Activated CD4-positive, alpha-beta T cell treated with anti-CD3 and anti-CD28 coated beads, Interleukin-2, amount 50 U/mL, for 24 hours (primary cell): ENCODE measurements at regions not wholly inside any gene's neighbourhood (a gene's known extent, or its start where the extent isn't known, plus 50 kb on each side); places are given as distances from the start of the nearest gene placed in this dataset.
"Not testable (repeated sequence)": the region's sequence is repeated elsewhere in the genome, so short reads cannot be mapped to it uniquely, and the experiment has no call there.

ENCODE experiments used
- DNase-seq, 2 donors: peaks; one replicate each; pipeline ENCODE4 v3.0.0-alpha.2; 2020; ENCODE audit warnings: low read depth in 1 of 2, low spot score in 1 of 2

- no peak for DNase-seq
Observed at GRCh38 chr1:4062560-4062959, 162.5 kb upstream of the C1orf174 start.

DNA sequence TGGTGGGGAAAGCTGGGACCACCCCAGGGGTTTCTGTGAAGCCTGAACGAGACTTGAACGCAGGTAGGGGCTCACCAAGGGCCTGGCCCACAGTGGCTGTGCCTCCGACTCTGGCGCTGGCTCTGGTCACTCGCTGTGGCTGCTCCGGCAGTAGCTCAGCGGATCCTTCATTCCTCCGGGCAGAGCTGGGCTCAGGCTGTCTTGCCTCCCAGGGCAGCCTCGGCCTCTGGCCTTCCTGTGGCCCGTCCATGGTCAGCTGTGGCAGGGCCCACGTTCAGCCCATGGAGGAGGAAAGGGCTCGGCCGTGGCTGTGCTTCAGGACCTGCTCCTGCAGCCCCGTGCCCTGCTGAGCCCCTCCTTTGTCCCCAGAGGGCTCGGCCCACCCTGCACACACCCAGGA lies 162.9 kb upstream of the C1orf174 start:
- DNase-seq = no peak

DNA sequence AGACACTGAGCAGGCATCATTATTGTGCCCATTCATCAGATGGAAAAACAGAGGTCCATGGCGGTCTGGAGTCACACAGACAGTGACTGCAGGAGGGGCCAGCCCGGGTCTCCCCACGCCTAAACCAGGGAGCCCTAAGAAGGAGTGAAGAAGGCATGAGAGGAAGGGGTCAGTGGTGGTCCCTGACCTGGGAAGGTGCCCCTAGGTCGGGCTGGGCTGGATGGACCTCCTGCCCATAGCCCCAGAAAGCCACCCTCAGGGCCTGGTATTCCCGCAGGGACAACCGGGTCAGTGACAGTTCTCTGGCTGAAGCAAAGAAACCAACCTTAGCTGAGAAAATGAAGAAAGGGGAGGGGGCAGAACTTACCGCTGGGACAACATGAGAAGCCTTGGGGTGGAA lies 163.4 kb upstream of the C1orf174 start:
- no peak for DNase-seq

GRCh38 chr1:4064150-4064889 lies 164.2 kb upstream of the C1orf174 start:
- no peak for DNase-seq

- no peak for DNase-seq
Observed at GRCh38 chr1:4066860-4067599, 167.0 kb upstream of the C1orf174 start.

DNA sequence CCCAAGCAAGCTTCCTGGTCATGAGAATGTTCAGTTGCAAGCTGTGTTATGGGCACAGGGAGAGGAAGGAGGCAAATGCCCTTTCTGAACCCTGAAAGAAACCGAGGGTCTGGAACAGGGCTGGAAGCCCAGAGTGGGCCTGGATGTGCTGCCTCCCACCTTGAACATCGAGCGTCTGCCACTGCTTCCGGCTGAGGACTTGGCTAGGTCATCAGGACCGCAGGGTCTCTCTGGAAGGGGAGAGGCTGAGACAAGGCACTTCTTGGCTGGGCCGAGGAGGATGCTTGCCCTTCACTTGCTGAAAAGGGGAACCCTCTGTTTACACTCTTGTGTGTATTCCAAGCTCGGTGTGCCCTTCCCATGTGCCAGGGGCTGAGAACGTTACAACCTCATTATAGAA lies 168.0 kb upstream of the C1orf174 start:
- DNase-seq = no peak

DNA sequence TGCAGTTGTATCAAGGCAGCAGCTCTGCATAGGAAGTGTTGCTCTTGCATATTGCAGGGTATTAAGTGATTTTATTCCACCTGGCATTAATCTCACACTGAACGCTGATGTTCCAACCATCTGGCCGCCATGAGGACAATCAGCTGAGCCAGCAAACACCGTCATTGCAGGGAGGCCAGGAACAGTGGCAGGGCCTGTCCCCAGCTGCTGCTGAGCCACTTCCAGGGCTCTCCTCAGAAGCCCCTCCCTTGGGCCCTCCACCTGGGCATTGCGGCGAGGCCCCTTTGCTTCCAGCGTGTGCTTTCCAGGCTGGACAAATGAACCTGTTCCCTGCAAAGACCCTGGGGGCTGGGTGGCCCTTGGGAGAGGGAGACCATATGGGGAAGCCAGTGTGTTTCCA lies 171.6 kb upstream of the C1orf174 start:
- DNase-seq = no peak

DNA sequence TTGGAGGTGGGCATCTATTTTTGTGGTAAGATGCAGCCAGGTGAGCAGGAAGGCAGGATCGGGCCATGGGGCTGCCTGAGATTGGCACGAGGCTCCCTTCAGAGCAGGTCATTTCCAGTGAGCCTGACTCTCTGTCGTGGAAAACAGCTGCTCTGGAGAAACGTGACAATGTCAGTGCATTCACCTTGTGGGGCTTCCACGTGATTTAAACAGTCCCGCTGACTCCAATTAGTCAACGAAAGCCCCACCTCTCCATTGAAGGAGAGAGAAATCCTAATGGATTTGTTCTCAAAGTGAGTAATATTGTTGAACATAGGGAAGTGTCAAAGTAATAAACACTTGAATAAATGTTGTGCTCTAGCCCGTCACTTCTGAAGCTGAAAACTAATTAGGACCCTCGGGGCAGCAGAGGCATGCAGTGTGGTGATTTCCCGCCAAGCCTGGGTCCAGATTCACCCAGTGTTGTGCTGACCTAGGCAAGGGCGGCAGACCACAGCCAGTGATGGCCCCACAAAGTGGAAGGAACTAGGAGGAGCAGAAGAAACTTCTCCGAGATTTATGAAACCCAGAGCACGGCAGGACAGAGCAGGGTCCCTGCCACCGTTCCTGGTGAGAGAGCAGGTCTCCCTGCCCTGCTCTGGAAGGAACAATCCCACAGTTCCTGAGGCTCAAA lies 172.5 kb upstream of the C1orf174 start:
- no peak for DNase-seq

GRCh38 chr1:4075436-4076225 lies 175.6 kb upstream of the C1orf174 start:
- DNase-seq = no peak

- DNase-seq = no peak
Observed at GRCh38 chr1:4076346-4076745, 176.3 kb upstream of the C1orf174 start.

DNA sequence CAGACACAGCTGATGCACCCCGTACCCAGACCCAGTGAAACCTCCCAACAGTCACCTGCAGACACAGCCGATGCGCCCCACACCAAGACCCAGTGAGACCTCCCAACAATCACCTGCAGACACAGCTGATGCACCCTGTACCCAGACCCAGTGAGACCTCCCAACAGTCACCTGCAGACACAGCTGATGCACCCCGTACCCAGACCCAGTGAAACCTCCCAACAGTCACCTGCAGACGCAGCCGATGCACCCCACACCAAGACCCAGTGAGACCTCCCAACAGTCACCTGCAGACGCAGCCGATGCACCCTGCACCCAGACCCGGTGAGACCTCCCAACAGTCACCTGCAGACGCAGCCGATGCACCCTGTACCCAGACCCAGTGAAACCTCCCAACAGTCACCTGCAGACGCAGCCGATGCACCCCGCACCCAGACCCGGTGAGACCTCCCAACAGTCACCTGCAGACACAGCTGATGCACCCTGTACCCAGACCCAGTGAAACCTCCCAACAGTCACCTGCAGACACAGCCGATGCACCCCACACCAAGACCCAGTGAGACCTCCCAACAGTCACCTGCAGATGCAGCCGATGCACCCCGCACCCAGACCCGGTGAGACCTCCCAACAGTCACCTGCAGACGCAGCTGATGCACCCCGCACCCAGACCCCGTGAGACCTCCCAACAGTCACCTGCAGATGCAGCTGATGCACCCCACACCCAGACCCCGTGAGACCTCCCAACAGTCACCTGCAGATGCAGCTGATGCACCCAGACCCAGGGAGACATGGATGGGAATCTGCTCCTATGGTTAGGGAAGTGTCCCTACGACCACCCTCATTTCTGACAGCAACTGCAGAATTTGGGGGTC lies 178.3 kb upstream of the C1orf174 start:
- not testable (repeated sequence) for DNase-seq

GRCh38 chr1:4079815-4080214 lies 179.7 kb upstream of the C1orf174 start:
- no peak for DNase-seq

DNA sequence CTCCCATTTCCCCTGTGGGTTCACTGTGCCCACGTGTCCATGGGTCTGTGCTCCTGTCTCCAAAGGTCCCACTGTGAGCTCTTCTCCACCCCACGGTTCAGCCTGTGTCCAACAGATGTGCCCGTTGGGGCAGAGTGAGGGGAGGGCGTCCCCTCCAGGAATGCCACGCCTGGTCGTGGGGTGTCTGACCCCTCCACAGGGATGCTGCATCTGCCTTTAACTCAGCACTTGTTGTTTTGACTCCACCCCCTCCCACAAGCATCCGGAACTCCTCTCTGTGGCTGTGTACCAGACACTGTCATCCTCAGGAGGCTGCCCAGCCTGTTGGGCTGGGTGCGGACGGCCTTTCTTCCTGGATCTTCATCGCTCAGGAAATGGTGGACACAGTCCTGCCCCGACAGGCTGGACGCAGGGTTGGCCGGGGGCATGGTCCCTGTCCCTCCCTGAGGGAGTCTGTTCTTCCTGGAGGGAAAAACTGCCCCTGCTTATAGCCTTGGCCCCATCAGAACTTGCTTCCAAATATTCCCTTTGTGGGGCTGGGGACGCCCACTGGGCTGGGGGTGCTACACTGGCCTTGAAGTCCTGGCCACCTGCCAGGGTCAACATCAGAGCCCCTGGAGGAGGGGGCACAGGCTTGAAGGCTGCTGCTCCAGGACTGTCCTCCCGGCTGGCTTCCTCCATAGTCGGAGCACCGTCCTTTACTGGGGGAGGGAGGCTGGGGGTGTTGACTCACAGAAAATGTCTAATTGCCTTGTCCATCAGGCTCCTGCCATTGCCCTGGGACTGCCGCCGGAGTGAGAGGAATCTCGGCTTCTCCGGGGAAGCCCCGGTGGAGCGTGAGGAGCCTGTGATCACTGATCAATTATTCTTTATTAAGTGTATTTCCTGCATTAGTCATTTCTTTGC lies 182.0 kb upstream of the C1orf174 start:
- DNase-seq = no peak

- no peak for DNase-seq
Observed at GRCh38 chr1:4083231-4084047, 183.4 kb upstream of the C1orf174 start.

GRCh38 chr1:4084048-4084431 lies 184.0 kb upstream of the C1orf174 start:
- no peak for DNase-seq

DNA sequence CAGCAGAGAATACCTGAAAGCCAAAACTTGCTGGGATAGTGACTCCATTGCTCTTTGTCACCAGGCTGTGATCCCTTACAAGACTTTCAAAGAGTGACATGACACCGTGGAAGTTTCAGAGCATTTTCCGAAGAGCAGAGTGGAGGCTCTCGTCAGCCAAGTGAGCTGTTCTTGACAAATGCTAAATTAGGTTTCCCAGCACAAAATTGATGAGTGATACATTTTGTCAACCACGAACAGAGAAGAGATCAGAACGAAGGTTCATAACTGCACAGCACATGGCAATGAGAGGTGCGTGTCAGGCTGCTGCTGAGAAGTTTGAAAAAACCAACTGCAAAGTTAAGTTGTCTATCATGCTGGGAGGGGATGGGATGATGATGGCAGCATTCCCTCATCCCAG lies 184.4 kb upstream of the C1orf174 start:
- no peak for DNase-seq

DNA sequence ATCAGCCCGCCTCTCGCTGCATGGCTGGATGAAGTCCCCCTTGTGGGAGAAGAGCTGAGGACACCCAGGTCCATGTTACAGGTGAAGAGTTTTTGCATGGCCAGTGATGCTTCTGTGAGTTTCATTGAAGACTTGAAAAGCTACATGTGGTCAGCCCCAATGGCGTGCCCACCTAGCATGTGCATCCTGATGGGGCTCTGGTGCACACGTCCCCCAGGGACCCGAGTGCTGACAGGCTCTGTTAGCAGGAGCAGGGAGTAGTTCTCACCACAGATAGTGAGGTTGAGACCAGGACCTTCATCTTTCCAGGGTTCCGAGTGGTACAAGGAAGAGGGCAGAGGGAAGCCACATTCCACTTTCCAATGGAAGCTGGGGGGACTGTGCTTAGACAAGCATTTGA lies 184.8 kb upstream of the C1orf174 start:
- DNase-seq = no peak

DNA sequence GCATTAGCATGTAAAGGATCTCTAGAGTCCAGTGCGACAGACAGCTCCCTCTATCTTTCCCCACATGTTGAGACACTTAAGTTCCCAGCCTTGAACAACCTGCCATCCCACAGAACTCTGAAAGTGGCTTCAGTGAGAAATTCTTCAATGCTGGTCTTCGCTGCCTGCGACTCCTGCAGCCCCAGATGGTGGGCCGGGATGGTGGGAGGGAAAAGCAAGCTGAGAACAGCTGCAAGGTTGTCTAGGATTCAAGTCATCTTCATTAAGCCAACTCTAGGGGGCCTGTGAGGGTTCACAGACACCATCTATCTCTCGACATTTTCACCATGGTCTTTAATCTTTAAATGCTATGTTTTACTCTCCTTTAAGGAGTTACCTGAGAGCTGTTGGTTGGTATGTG lies 185.5 kb upstream of the C1orf174 start:
- no peak for DNase-seq
